ENCODE measurements at regions not wholly inside any gene's neighbourhood (a gene's known extent, or its start where the extent isn't known, plus 50 kb on each side); places are given as distances from the start of the nearest gene placed in this dataset.

DNA sequence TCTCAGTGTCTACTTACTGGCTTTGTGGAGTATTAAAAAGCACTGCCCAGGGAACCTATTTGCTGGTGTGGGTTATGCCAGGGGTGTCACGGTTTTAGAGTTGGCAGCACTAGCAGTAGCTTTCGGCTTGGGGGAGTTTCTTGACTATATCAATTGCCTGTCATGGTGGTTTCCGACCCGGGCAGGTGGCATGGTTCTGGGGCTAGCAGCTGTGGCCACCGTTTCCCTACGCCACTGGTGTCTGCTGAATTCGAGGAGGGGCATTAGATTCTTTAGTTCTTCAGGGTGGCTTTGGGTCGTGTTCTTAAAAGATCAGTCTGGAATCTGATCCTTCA, 55.6 kb upstream of the FOXC1 start:
- POLR2A ChIA-PET = no interaction called here
- TF ChIP-seq SIN3A (IDR thresholded peaks at IDR 0.05; ENCODE audit: borderline replicate concordance, insufficient read depth, low read depth, low read length) = no peak
- no peak for TF ChIP-seq TCF7L2 (IDR thresholded peaks at IDR 0.05; ENCODE audit: low read depth, low read length)
- TF ChIP-seq, protein P1, sequence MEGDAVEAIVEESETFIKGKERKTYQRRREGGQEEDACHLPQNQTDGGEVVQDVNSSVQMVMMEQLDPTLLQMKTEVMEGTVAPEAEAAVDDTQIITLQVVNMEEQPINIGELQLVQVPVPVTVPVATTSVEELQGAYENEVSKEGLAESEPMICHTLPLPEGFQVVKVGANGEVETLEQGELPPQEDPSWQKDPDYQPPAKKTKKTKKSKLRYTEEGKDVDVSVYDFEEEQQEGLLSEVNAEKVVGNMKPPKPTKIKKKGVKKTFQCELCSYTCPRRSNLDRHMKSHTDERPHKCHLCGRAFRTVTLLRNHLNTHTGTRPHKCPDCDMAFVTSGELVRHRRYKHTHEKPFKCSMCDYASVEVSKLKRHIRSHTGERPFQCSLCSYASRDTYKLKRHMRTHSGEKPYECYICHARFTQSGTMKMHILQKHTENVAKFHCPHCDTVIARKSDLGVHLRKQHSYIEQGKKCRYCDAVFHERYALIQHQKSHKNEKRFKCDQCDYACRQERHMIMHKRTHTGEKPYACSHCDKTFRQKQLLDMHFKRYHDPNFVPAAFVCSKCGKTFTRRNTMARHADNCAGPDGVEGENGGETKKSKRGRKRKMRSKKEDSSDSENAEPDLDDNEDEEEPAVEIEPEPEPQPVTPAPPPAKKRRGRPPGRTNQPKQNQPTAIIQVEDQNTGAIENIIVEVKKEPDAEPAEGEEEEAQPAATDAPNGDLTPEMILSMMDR (IDR thresholded peaks at IDR 0.05) = no peak
- no peak for TF ChIP-seq POLR2AphosphoS5 (IDR thresholded peaks at IDR 0.05; ENCODE audit: low read depth, low read length)
- TF ChIP-seq, protein P2, sequence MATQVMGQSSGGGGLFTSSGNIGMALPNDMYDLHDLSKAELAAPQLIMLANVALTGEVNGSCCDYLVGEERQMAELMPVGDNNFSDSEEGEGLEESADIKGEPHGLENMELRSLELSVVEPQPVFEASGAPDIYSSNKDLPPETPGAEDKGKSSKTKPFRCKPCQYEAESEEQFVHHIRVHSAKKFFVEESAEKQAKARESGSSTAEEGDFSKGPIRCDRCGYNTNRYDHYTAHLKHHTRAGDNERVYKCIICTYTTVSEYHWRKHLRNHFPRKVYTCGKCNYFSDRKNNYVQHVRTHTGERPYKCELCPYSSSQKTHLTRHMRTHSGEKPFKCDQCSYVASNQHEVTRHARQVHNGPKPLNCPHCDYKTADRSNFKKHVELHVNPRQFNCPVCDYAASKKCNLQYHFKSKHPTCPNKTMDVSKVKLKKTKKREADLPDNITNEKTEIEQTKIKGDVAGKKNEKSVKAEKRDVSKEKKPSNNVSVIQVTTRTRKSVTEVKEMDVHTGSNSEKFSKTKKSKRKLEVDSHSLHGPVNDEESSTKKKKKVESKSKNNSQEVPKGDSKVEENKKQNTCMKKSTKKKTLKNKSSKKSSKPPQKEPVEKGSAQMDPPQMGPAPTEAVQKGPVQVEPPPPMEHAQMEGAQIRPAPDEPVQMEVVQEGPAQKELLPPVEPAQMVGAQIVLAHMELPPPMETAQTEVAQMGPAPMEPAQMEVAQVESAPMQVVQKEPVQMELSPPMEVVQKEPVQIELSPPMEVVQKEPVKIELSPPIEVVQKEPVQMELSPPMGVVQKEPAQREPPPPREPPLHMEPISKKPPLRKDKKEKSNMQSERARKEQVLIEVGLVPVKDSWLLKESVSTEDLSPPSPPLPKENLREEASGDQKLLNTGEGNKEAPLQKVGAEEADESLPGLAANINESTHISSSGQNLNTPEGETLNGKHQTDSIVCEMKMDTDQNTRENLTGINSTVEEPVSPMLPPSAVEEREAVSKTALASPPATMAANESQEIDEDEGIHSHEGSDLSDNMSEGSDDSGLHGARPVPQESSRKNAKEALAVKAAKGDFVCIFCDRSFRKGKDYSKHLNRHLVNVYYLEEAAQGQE (IDR thresholded peaks at IDR 0.05; ENCODE audit: insufficient read depth in 1 of 2, low read depth in 2 of 2, low read length in 1 of 2) = no peak
- no TSS peak for BruUV-seq (replicated peaks)
- in situ Hi-C loops (cut with HindIII; ENCODE audit: low pct_unique_long_range_greater_than_20kb, low sequenced_read_pairs) (no loop called here), intact Hi-C loops (cut with micrococcal nuclease; ENCODE audit: unreplicated experiment) (no loop called here)
- CTCF ChIA-PET = no interaction called here
- H3K36me3 ChIP-seq (ENCODE audit: control insufficient read depth, insufficient read depth, low read length) = no peaks in the 10 kb centered on the region
- peaks cover 3% of the 10 kb centered on the region; the same call in 1 of the 2 replicates for H3K27me3 ChIP-seq (ENCODE audit: control insufficient read depth, insufficient read depth, low read length)
- no peak for ATAC-seq
- H3K9me3 ChIP-seq (ENCODE audit: control insufficient read depth, insufficient read depth, low read depth, low read length) = no peaks in the 10 kb centered on the region
- DNase-seq (ENCODE audit: low read depth, low spot score) = no peak
- H3K4me3 ChIP-seq (ENCODE audit: low read depth in 2 of 2, low read length in 2 of 2) = peak overlapping the region in 1 of 2 experiments; percentile 33; a peak in 1 of 4 replicates
- H3K4me1 ChIP-seq (ENCODE audit: control insufficient read depth, insufficient read depth, low read length) = no peaks in the 10 kb centered on the region
- peak overlapping the region; percentile 46; the same call in 1 of the 2 replicates for H3K27ac ChIP-seq (ENCODE audit: low read length)

GRCh38 chr6:1554476-1555310, 55.0 kb upstream of the FOXC1 start:
- BruUV-seq (replicated peaks) = no TSS peak

More at GRCh38 chr6:1554476-1555310, 55.0 kb upstream of the FOXC1 start:
- CTCF ChIA-PET = interaction anchor here (0.7 kb wide), 1 partner anchor 1228 kb away, joined by 3 read pairs; no protein-coding TSS in a partner anchor
- in situ Hi-C loops (cut with HindIII; ENCODE audit: low pct_unique_long_range_greater_than_20kb, low sequenced_read_pairs) (no loop called here), intact Hi-C loops (cut with micrococcal nuclease; ENCODE audit: unreplicated experiment) (no loop called here)
- no peaks in the 10 kb centered on the region for H3K9me3 ChIP-seq (ENCODE audit: control insufficient read depth, insufficient read depth, low read depth, low read length)
- H3K27me3 ChIP-seq (ENCODE audit: control insufficient read depth, insufficient read depth, low read length) = peaks cover 8% of the 10 kb centered on the region
- peak overlapping the region; percentile 46 for H3K27ac ChIP-seq (ENCODE audit: low read length)
- peak overlapping the region; percentile 33 to 36 for H3K4me3 ChIP-seq (ENCODE audit: low read depth in 2 of 2, low read length in 2 of 2)
- peak; percentile 89 for ATAC-seq
- H3K36me3 ChIP-seq (ENCODE audit: control insufficient read depth, insufficient read depth, low read length) = no peaks in the 10 kb centered on the region
- no peaks in the 10 kb centered on the region for H3K4me1 ChIP-seq (ENCODE audit: control insufficient read depth, insufficient read depth, low read length)
- no peak for DNase-seq (ENCODE audit: low read depth, low spot score)
- POLR2A ChIA-PET = no interaction called here
- TF ChIP-seq, protein P1 (IDR thresholded peaks at IDR 0.05) = peak; percentile 78
- TF ChIP-seq, protein P2 (IDR thresholded peaks at IDR 0.05; ENCODE audit: insufficient read depth in 1 of 2, low read depth in 2 of 2, low read length in 1 of 2) = no peak
